ENCODE measurements at regions not wholly inside any gene's neighbourhood (a gene's known extent, or its start where the extent isn't known, plus 50 kb on each side); places are given as distances from the start of the nearest gene placed in this dataset.

DNA sequence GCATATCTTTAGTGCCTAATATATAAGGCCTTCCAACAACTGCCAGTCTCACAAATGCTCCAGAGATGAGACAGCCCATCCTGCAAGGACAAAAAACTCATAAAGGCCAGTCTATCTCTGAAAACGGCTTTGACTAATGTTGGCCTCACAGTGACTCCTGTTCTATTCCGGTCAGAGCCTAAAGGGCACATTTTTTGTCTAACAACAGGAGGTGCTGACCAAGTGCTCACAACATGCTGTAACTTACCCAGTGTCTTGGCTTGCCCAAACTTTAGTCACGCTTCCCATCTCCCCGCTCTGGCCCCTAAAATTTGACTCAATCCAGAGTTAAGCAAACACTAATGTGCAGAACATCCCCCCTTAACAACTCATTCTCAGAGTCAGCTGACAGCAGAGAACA is 1411.2 kb upstream of the MIR17HG start:
- no peak for DNase-seq

DNA sequence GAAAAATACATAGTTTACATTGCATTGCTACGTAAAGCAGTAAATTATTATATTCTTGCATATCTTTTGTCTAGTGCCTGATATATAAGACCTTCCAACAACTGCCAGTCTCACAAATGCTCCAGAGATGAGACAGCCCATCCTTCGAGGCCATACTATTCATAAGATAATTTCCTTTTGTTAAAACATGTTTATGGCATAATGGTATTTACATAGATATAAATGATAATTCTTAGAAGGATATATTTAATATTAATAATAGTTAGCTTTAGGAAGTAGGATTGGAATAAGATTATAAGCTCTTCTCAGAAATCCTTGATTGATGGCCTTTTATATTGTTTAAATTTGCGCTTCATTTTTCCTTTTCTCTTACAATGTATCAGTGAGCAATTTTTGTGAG is 1410.1 kb upstream of the MIR17HG start:
- DNase-seq = no peak

DNA sequence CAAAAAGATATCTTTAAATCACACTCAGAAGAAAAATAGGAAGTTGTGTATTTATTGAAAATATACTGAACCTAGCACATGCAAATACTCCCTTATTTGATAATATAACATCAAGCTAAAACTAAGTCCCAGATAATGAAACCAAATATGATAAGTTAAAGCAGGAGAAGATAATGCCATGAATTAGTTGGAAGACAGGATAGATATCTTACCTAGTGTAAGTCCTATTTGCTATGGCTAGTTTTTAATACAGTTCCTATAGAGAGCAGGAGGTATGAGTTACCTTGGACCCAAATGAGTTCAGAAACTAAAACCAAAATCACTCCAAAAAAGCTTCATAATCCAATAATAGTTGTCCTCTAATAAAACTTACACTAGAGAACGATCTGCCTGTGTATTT is 1407.1 kb upstream of the MIR17HG start:
- no peak for DNase-seq

DNA sequence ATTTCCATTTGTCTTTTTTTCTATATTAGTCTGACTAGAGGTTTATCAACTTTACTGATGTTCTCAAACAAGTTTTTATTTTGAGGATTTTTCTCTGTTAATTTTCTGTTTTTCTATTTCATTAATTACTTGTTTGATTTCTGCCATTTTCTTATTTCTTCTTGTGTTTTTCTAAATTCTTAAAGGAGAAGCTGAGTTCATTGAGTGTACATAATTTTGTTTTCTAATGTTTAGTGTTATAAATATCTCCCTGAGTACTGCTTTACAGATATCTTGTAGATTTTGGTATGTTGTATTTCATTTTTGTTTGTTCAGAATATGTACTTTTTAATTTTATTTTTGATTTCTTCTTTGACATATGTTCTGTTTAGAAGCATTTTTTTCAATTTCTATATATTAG is 1404.3 kb upstream of the MIR17HG start:
- DNase-seq = no peak

DNA sequence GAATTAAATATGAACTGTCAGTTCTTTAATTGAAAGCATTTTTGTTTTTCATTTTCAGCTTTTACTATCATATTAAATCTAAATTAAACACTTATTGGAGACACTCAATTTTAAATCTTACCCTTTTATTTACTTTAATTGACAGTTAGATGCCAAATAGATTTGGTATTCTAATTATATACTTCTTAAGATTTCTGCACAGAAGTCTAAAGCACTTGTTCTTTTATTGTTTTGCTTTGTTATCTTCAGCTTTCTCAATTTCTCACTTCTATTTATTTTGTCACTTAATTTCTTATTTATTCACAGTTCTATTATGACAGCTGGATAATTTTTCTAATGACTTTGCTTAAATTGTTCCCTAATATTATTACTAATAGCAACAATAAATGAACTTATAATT is 1397.3 kb upstream of the MIR17HG start:
- no peak for DNase-seq

DNA sequence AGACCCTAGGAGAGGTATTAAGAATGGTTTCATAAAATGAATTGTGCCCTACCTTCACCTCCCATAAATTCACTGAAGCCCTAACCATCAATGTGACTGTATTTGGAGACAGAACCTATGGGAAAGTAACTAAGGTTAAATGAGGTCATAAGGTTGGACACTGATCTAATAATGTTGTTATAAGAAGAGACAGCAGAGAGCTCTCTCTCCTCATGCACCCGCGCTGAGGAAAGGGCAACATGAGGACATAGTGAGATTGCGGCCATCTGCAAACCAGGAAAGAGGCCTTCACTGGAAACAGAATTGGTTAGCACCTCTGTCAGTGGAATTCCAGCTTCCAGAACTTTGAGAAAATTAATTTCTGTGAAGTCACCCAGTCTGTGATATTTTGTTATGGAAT is 1396.1 kb upstream of the MIR17HG start:
- DNase-seq = no peak

DNA sequence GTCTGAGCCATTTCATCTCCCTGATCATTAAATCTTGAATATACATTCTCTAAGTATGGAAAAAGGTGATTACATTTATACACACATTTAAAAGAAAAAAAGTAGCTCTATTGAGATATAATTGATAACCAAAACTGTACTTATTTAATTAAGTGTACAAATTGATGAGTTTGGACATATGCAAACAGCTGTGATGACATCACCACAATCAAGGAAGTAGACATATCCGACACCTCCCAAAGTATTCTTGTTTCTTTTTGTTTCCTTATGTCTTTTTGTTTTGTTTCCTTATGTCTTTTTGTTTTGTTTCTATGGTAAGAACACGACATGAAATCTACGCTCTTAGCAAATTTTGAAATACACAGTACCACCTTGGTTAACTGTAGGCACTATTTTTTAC is 1393.9 kb upstream of the MIR17HG start:
- DNase-seq = no peak

DNA sequence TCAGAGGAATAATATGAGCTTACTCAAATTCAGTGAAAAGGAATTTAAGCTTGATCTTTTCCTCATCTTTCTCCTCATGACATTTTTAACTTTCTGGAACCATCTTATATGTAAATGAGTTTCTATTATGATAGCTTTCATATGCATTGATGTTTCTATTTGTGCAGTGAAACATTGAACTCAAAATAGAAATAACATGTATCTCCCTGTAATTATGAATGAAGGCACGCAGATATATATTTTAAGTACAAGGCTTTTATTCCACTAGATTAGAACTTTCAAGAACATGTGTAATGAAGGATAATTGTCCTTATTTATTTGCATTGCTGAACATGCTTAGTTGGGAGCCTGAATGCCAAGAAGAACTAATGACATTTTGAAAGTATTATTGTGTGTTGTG is 1391.7 kb upstream of the MIR17HG start:
- DNase-seq = no peak

DNA sequence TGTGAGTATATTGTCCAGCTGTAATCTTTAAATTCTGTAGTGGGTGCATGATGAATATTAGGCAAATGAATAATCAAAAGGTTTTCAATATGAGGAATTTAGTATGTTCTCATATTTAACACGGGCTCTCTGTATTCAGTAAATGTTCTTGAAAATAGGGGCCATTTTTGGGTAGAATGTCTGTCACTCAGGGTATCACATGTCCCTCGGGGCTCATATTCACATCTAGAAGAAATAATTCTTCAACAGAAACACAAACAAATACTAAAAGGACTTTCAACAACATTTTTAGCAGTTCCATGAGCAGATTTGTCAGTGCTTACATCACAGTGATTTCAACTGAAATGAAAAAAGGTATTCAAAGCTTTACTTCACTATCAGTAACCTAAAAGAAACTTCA is 1388.4 kb upstream of the MIR17HG start:
- no peak for DNase-seq

DNA sequence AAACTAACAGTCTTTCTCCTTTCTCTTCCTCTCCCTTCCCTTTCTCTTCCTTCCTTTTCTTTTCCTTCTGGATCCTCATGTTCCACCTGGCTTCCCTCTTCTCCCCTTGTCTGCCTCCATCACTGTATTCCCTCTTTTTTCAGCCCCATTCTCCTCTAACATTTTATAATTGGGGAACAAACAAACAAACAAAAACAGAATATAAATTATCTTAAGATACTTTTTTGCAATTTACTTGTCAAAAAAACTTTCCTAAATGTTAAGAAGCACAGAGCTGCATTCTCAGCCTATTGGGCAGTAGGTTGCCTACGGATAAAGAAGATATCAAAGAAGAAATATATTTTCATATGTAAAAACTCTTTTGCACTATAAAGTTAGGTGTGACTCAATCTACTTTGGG is 1382.2 kb upstream of the MIR17HG start:
- no peak for DNase-seq

DNA sequence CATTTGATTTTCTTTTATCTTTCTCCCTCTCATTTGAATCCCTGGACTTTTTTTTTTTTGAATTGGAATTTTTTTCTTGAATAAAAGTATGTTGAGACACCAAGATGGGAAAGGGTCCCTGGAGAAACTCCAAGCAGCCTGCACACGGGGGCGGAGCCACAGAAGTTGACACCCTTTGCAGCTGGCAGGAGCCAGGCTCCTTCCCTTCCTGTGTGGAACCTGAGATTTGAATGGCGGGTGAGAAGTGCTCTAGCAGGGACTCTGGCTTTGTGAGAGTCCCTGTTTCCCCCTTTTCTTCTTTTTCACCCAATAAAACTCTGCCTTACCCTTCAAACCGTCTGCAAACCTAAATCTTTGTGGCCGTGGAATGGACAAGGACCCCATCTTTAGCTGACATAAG is 1381.0 kb upstream of the MIR17HG start:
- no peak for DNase-seq

DNA sequence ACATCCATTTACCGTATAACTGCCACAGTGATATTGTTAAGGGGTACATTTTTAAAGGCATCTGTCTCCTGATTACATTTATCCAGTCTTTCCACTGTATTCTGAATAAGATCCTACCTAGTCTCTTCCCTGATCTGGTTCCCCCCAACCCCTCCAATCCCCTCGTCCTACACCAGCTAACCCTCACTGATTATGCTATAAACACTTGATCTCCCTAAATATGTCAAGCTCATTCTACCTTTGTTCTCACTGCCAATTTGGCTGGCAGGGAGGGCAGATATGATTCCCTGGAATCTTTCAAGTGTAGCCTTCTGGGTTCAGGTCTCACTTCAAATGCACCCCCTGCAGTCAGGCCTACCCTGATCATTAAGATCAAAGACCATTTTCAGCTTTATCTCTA is 1379.8 kb upstream of the MIR17HG start:
- no peak for DNase-seq

DNA sequence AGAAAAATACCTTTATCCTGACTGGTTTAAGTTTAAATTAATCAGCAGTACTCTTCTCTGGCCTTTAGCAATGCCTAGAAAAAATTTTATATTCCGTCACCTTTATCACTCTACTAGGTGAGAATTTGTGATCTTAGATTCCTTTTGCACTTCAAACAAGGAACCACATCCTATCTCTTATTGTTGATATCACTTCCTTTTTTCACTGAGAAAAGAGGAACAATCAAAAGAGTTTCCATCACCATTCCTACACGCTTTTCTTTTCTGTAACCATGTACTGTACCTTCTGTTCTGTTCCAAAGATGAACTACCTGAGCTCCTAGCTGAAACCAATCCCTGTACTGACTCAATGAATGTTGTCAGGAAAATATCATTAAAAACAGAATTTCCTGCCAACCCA is 1379.0 kb upstream of the MIR17HG start:
- no peak for DNase-seq

DNA sequence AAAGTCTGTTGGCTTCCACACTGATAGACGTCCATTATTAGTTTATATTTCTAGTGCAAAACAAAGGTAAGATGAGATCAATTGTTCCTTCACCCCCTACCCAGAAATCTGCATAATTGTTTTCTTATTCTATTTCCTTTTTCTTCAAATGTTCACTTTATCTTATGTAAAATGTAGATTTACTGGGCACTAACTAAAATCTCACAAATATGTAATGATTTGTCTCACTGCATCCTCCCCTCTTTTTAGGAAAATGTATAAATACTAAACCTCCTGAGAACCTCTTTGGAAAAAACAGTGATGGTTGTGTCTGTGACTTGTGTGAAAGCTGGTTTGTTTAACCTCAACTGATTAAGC is 1377.2 kb upstream of the MIR17HG start:
- DNase-seq = no peak

DNA sequence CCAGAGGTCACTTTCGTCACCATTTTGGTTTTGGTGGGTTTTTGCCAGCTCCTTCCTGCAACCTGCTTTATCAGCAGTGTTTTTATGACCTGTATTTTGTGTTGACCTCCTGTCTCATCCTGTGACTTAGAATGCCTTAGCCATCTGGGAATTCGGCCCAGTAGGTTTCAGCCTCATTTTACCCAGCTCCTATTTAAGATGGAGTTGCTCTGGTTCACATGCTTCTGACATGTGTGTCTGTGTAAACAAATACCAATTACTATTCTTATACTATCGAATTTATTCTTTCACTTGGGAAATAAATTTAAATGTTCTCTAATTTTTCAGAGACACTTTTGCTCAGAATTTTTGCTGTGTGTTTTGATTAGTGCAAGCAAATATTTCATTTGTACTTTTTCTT is 1370.3 kb upstream of the MIR17HG start:
- DNase-seq = no peak

DNA sequence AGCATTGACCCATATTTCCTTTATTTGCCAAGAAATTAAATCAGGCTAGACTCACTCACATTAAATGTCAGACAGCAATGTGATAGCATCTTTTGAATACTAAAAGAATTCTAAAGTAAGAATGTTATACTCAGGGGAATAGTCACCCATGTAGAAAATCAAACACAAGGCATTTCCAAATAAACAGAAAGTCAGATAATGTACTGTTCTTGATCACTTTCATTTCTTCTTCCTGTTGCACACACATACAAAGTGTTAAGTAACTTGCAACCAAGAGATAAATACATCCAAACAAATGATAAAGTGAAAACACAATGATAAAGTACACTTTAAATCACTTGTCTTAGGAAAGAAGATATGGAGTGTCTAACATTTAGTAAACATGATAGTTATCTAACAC is 1366.6 kb upstream of the MIR17HG start:
- DNase-seq = no peak

DNA sequence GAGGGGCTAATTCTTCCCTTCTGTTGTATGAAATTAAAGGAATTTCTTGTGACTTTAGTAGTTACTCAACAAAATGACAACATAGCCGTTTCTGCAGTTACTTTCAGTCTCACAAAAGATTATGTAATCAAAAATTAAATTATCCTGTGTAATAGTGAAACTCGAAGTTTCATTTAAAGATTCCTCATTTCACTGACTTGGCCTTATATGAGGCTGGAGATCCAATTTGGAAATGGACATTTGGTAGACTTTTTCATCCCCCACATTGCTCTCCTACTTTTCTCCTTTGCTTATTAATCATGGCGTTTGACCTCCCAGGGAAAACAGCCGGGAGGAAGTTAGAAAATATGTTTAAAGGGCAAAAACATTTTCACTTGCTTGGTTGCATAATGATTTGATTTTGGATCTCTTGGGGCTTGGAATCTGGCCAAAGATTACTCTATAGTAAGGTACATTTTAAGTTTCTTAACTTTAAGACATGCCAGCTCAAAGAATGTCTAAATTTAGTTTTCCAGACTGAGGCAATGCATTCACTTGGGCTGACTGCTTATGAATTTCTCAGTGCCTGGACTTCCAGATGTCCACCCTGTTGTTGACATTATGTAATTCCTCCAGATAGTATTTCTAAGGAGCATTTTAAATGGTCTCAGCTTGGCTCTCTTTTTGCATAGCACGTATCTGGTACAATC is 1364.9 kb upstream of the MIR17HG start:
- DNase-seq = no peak

DNA sequence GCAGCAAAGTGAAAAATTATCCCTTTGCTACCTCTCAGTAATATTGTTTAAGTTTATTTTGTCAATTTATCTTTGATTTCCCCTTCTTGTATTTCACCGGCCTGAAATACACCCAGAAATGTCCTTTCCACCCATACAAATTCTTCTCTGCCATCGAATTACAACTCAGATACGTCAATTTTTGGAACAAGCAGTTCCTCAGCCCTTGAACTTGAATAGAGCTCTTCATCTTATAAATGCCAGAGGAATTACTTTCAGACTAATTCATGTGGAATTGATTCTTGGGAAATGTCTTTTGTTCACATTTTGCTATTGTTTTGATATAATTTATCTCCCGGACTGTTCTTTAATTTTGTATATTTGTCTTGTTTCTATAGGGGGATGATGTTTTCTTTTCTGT is 1359.3 kb upstream of the MIR17HG start:
- DNase-seq = no peak

DNA sequence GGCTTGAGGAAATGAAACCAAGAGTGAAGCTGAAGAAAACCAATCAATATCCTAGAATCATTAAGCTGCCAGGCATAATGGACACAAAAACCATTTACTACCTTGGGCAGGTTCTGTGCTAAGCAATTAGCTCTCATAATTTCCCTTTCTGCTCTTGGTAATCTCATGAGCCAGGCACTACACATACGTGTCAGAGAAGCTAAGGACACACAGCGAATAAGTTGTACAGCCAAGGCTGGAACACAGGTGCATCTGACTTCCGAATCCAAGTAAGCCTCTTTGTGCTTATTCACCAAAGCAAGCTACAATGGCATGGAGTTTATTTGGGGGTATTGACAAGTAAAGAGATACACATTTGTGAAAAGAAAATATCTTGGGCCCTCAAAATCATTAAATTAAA is 1343.9 kb upstream of the MIR17HG start:
- no peak for DNase-seq

DNA sequence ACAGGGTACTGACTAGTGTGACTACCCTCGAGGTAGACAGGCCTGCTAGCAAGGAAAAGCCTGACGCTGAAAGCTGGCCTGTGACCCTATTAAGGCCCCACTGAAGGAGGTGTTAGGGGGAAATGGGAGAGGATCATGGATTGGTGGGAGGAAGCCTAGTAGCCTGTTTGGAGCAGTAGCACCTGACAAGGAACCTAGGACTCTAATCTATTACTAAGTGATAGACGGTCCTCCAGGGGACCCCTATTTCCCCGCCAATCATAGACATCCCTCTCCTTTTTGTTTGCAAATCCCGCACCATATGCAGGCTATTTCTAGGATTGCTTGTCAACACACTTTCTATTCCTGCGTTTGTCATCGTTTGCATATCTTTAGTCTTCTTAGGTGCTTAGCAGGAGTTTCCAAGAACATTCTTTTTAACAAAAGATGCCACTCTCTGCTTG is 1338.8 kb upstream of the MIR17HG start:
- DNase-seq = no peak

DNA sequence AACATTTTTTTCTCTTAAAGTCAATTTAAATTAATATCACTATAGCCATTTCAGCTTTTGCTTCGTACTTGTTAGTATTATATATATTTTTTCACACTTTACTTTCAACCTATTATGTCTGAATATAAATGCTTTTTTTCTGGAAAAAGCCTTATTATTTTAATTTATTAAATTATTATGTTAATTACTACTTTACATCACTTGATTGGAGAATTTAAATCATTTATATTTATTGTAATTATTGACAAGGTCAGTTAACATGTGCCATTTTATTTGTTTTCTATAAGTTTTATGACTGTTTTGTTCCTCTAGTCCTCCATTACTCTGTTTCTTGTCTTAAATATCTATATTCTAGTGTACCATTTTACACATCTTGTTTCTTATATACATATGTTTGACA is 1333.4 kb upstream of the MIR17HG start:
- DNase-seq = no peak

DNA sequence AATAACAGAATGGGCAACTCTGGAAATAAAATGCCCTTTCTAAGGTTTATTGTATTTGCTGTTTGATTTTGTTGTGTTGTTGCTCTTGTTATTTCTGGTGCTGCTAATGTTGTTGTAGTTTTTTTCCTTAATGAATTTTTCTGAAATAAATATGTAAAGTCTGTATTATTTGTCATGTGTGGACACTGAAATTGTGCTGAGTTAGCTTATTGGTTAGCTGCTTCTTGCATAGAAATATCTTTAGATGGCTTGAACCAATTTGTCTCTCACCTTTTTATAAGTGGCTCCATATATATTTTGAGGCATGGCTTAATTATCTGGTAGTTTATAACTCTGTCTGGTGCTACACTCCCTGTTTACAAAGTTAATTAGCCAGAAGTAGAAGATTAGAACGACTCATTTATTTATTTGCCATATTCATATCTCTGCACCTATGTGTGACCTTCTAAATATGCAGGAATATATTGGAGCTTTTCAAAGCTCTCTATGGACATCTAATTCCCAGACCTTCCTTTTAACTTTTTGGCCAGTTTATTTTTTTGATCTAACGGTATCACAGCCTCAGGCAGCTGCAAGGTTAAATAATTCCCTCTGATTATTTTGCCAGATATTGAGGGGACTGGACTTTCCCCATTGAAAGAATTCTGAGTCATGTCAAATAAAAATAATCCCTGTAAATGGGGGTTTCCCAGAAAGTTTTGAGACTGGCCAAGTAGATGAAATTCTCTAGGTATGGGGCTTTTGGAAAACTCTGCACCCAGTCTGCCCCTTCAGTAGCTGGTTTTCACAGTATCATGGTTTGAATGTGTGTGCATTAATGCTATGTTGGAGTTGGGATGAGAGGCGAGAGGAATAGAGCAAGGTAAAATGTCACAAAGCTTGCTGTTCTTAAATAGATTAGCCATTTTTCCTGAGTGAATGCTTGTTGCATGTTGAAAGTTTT is 1331.7 kb upstream of the MIR17HG start:
- no peak for DNase-seq

DNA sequence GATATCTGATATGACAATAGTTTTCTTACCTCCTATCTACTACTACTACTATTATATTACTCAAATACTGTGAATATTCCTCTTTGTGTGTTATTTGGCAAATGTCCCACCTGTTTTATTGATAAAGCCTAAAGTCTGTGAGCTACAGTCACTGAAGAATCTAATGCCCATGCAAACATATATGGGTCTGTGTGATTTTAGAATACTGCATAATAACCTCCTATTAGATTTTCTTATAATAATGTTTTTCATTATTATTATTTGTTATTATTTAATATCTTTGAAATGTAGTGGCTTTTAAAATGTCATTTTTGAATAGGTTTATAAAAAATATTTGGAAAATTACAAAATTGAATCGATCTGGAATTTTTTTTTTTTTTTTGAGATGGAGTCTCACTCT is 1330.8 kb upstream of the MIR17HG start:
- DNase-seq = no peak

DNA sequence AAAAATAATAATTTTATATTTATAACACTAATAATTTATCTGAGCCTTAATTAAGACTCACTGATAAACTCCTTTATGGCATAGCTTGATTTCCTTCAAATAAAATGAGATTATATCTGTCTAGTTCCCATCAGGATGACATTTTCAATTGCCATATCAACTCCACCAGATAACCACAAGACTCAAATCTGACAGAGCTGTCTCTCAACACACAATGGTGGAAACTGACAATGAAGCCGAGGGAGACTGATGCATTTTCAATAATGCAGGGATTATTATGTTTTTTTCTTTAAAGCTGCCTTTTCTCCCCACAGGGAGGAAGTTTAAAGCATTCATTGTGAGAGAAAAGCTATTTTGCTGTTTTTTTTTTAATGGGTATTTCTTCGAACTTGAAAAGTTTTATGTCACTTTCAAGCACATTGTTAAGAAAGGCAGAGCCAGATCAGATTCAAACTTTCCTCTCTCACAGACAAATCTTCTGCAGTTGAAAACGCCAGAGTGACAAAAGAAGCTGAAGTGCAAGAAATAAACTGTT is 1326.9 kb upstream of the MIR17HG start:
- DNase-seq = no peak

Measured in CD4-positive, alpha-beta T cell treated with Interleukin-10 for 1 hour (primary cell).